ENCODE measurements at regions not wholly inside any gene's neighbourhood (a gene's known extent, or its start where the extent isn't known, plus 50 kb on each side); places are given as distances from the start of the nearest gene placed in this dataset.

- TF ChIP-seq, protein P1, sequence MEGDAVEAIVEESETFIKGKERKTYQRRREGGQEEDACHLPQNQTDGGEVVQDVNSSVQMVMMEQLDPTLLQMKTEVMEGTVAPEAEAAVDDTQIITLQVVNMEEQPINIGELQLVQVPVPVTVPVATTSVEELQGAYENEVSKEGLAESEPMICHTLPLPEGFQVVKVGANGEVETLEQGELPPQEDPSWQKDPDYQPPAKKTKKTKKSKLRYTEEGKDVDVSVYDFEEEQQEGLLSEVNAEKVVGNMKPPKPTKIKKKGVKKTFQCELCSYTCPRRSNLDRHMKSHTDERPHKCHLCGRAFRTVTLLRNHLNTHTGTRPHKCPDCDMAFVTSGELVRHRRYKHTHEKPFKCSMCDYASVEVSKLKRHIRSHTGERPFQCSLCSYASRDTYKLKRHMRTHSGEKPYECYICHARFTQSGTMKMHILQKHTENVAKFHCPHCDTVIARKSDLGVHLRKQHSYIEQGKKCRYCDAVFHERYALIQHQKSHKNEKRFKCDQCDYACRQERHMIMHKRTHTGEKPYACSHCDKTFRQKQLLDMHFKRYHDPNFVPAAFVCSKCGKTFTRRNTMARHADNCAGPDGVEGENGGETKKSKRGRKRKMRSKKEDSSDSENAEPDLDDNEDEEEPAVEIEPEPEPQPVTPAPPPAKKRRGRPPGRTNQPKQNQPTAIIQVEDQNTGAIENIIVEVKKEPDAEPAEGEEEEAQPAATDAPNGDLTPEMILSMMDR (IDR thresholded peaks at IDR 0.05; ENCODE audit: insufficient read depth, low read length, poor library complexity, severe bottlenecking): no peak
- TF ChIP-seq EZH2phosphoT487 (conservative IDR thresholded peaks at IDR 0.05; ENCODE audit: low read length): no peak
These were observed 175.4 kb downstream of the CTTN start for GRCh38 chr11:70573701-70574151.
